Neural progenitor cell (in vitro differentiated cells): ENCODE measurements at regions not wholly inside any gene's neighbourhood (a gene's known extent, or its start where the extent isn't known, plus 50 kb on each side); places are given as distances from the start of the nearest gene placed in this dataset.

ENCODE experiments used
- DNase-seq: peaks from one replicate; pipeline ENCODE4 v3.0.0-alpha.2; 2016; ENCODE audit warnings: low spot score
- H2AFZ ChIP-seq: fragments of 200-600 bp; sonication (generic); replicated peaks from 2 replicates; pipeline ENCODE4 v1.6.1; 2016; ENCODE audit warnings: antibody characterized with exemption
- H3F3A ChIP-seq: fragments of 200-600 bp; sonication (generic); 2 replicates; pipeline ENCODE4 v1.6.1; 2016; ENCODE audit warnings: antibody characterized with exemption, low read depth
- H3K27ac ChIP-seq: fragments of 200-600 bp; sonication (generic); 2 replicates; pipeline ENCODE4 v1.5.1; 2016; ENCODE audit warnings: mild to moderate bottlenecking
- H3K27me3 ChIP-seq: fragments of 200-600 bp; sonication (generic); 2 replicates; pipeline ENCODE4 v1.6.1; 2016; ENCODE audit warnings: mild to moderate bottlenecking, moderate library complexity
- H3K36me3 ChIP-seq: fragments of 200-600 bp; sonication (generic); 2 replicates; pipeline ENCODE4 v1.5.1; 2016
- H3K4me1 ChIP-seq: fragments of 200-600 bp; sonication (generic); 2 replicates; pipeline ENCODE4 v1.6.1; 2016; ENCODE audit warnings: mixed run types
- H3K4me2 ChIP-seq: fragments of 200-600 bp; sonication (generic); 2 replicates; pipeline ENCODE4 v1.6.1; 2016
- H3K4me3 ChIP-seq: fragments of 200-600 bp; sonication (generic); 2 replicates; pipeline ENCODE4 v1.5.1; 2016
- H3K79me2 ChIP-seq: fragments of 200-600 bp; sonication (generic); 2 replicates; pipeline ENCODE4 v1.6.1; 2016; ENCODE audit warnings: low read depth
- H3K9ac ChIP-seq: fragments of 200-600 bp; sonication (generic); 2 replicates; pipeline ENCODE4 v1.6.1; 2016
- H3K9me3 ChIP-seq: fragments of 200-600 bp; sonication (generic); 2 replicates; pipeline ENCODE4 v1.5.1; 2016; ENCODE audit warnings: low read depth
- H4K20me1 ChIP-seq: fragments of 200-600 bp; sonication (generic); 2 replicates; pipeline ENCODE4 v1.6.1; 2016; ENCODE audit warnings: low read depth
- H3K27ac Mint-ChIP-seq: 3 replicates; pipeline ENCODE4 v1.8.0; 2021; ENCODE audit warnings: mixed read lengths
- H3K27me3 Mint-ChIP-seq: 2 replicates; pipeline ENCODE4 v1.8.0; 2022; ENCODE audit warnings: low read depth, mild to moderate bottlenecking, inconsistent platforms, moderate library complexity, mixed read lengths; ENCODE audit not compliant: insufficient read depth
- H3K36me3 Mint-ChIP-seq: 3 replicates; pipeline ENCODE4 v1.8.0; 2021; ENCODE audit warnings: mixed read lengths
- H3K4me1 Mint-ChIP-seq: 3 replicates; pipeline ENCODE4 v1.8.0; 2021; ENCODE audit warnings: mixed read lengths
- H3K4me3 Mint-ChIP-seq: 3 replicates; pipeline ENCODE4 v1.8.0; 2021; ENCODE audit warnings: mild to moderate bottlenecking, moderate library complexity, mixed read lengths
- H3K9me3 Mint-ChIP-seq: 3 replicates; pipeline ENCODE4 v1.8.0; 2020; ENCODE audit warnings: mixed read lengths
- CTCF ChIP-seq: fragments of 200-600 bp; sonication (generic); IDR thresholded peaks from 2 replicates; pipeline ENCODE4 v1.5.1; 2017; ENCODE audit warnings: antibody characterized with exemption, mild to moderate bottlenecking
- EZH2 ChIP-seq: fragments of 200-600 bp; sonication (generic); IDR thresholded peaks from 2 replicates; pipeline ENCODE4 v1.6.1; 2017; ENCODE audit warnings: antibody characterized with exemption, mild to moderate bottlenecking, moderate library complexity
- EZH2phosphoT487 ChIP-seq: fragments of 200-600 bp; sonication (generic); IDR thresholded peaks from 2 replicates; pipeline ENCODE4 v1.6.1; 2017; ENCODE audit warnings: antibody characterized with exemption

GRCh38 chr5:83889971-83890745 lies 169.5 kb upstream of the HAPLN1 start:
- H2AFZ ChIP-seq = no peak overlapping the region
- no peaks in the 10 kb centered on the region for H3K9me3 ChIP-seq
- H3K27ac Mint-ChIP-seq = no peak overlapping the region
- H3K36me3 ChIP-seq = no peaks in the 10 kb centered on the region
- no peaks in the 10 kb centered on the region for H3F3A ChIP-seq
- DNase-seq = no peak
- no peaks in the 10 kb centered on the region for H3K4me1 ChIP-seq
- H4K20me1 ChIP-seq = no peaks in the 10 kb centered on the region
- TF ChIP-seq EZH2phosphoT487 (no peak), CTCF (no peak), EZH2 (no peak)
- H3K9me3 Mint-ChIP-seq = no peaks in the 10 kb centered on the region
- H3K4me1 Mint-ChIP-seq = peaks cover 3% of the 10 kb centered on the region
- no peak overlapping the region for H3K4me3 ChIP-seq
- H3K27ac ChIP-seq = no peak overlapping the region
- H3K36me3 Mint-ChIP-seq = no peaks in the 10 kb centered on the region
- no peaks in the 10 kb centered on the region for H3K27me3 ChIP-seq
- no peak overlapping the region for H3K4me2 ChIP-seq
- H3K27me3 Mint-ChIP-seq = no peaks in the 10 kb centered on the region
- H3K4me3 Mint-ChIP-seq = no peak overlapping the region
- H3K79me2 ChIP-seq = no peaks in the 10 kb centered on the region
- no peak overlapping the region for H3K9ac ChIP-seq

GRCh38 chr5:83877911-83878706 lies 157.5 kb upstream of the HAPLN1 start:
- no peaks in the 10 kb centered on the region for H3K27me3 ChIP-seq
- H3F3A ChIP-seq = no peaks in the 10 kb centered on the region
- no peaks in the 10 kb centered on the region for H3K9me3 Mint-ChIP-seq
- no peak overlapping the region for H3K4me3 Mint-ChIP-seq
- H3K27ac Mint-ChIP-seq = no peak overlapping the region
- peaks cover 2% of the 10 kb centered on the region for H3K27me3 Mint-ChIP-seq
- TF ChIP-seq CTCF (no peak), EZH2phosphoT487 (no peak), EZH2 (no peak)
- no peak overlapping the region for H3K4me3 ChIP-seq
- H3K4me2 ChIP-seq = no peak overlapping the region
- no peaks in the 10 kb centered on the region for H3K79me2 ChIP-seq
- no peaks in the 10 kb centered on the region for H3K36me3 ChIP-seq
- DNase-seq = no peak
- no peak overlapping the region for H3K27ac ChIP-seq
- H3K36me3 Mint-ChIP-seq = no peaks in the 10 kb centered on the region
- peak overlapping the region; percentile 64 for H2AFZ ChIP-seq
- H3K9me3 ChIP-seq = no peaks in the 10 kb centered on the region
- no peaks in the 10 kb centered on the region for H3K4me1 ChIP-seq
- no peak overlapping the region for H3K9ac ChIP-seq
- H4K20me1 ChIP-seq = no peaks in the 10 kb centered on the region
- no peaks in the 10 kb centered on the region for H3K4me1 Mint-ChIP-seq

GRCh38 chr5:83871533-83872395 lies 151.1 kb upstream of the HAPLN1 start:
- H3K4me1 Mint-ChIP-seq = no peaks in the 10 kb centered on the region
- Histone ChIP-seq H3K9me3 (no peaks in the 10 kb centered on the region), H3K36me3 (no peaks in the 10 kb centered on the region), H2AFZ (no peak overlapping the region), H3K4me2 (no peak overlapping the region), H4K20me1 (no peaks in the 10 kb centered on the region), H3K4me1 (no peaks in the 10 kb centered on the region), H3F3A (no peaks in the 10 kb centered on the region), H3K4me3 (no peak overlapping the region), H3K27ac (no peak overlapping the region), H3K79me2 (no peaks in the 10 kb centered on the region), H3K9ac (no peak overlapping the region), H3K27me3 (no peaks in the 10 kb centered on the region)
- H3K36me3 Mint-ChIP-seq = no peaks in the 10 kb centered on the region
- H3K27me3 Mint-ChIP-seq = peaks cover 2% of the 10 kb centered on the region
- no peak for DNase-seq
- no peaks in the 10 kb centered on the region for H3K9me3 Mint-ChIP-seq
- no peak overlapping the region for H3K4me3 Mint-ChIP-seq
- TF ChIP-seq EZH2phosphoT487 (no peak), EZH2 (no peak), CTCF (no peak)
- H3K27ac Mint-ChIP-seq = no peak overlapping the region
